HepG2 (cell line): ENCODE measurements at regions not wholly inside any gene's neighbourhood (a gene's known extent, or its start where the extent isn't known, plus 50 kb on each side); places are given as distances from the start of the nearest gene placed in this dataset.

ENCODE experiments used
- ATAC-seq: fragments of 200-7000 bp; cut with Tn5 transposase; 3 replicates; pipeline ENCODE4 v1.9.1; 2020; ENCODE audit warnings: mild to moderate bottlenecking, moderate library complexity
- BruUV-seq: library from RNA; stranded (reverse); fragments of 400-500 nt; replicated peaks from 2 replicates; lab custom pipeline; 2021; lab: Mats Ljungman, UMichigan
- CTCF ChIA-PET: fragments of 300-600 bp; formaldehyde crosslinking; extraction: SDS; loops from one replicate; lab custom pipeline; 2021; ENCODE audit warnings: low total read pairs, inconsistent platforms, low intra/inter-chr PET ratio; lab: Yijun Ruan, JAX
- POLR2A ChIA-PET: fragments of 350-600 bp; sonication (Branson Sonifier 250); formaldehyde crosslinking; loops from one replicate; lab custom pipeline; 2020; ENCODE audit warnings: antibody characterized with exemption, inconsistent platforms; lab: Yijun Ruan, JAX
- DNase-seq: peaks from one replicate; pipeline ENCODE4 v3.0.0-alpha.2; 2015; ENCODE audit warnings: low spot score
- FAIRE-seq: peaks from 3 replicates; lab custom pipeline; 2011; peaks lifted over from hg19 to GRCh38; lab: Jason Lieb, UNC
- H2AFZ ChIP-seq: one replicate; pipeline ENCODE4 v1.6.1; 2011; ENCODE audit warnings: low read length, inconsistent platforms
- H3K27ac ChIP-seq: fragments of 300-600 bp; 3 replicates; pipeline ENCODE4 v1.8.0; 2011; ENCODE audit warnings: mixed run types, mild to moderate bottlenecking, mixed read lengths, low read length, inconsistent platforms; ENCODE audit not compliant: insufficient read depth; ENCODE audit errors: extremely low read length
- H3K27me3 ChIP-seq, 2 experiments: fragments of 200-600 bp in 1 of 2; 2 replicates in 1 of 2; 3 replicates in 1 of 2; pipeline versions ENCODE4 v1.6.0 to v1.8.0; 2011; ENCODE audit warnings: low read length in 2 of 2, mild to moderate bottlenecking in 2 of 2, moderate library complexity in 2 of 2, inconsistent platforms in 1 of 2; ENCODE audit not compliant: insufficient read depth in 2 of 2, control insufficient read depth in 1 of 2
- H3K36me3 ChIP-seq, 2 experiments: fragments of 200-600 bp in 1 of 2; replicated peaks in 1 of 2; 2 replicates in 1 of 2; 3 replicates in 1 of 2; pipeline versions ENCODE4 v1.5.1 to v1.8.0; 2011; ENCODE audit warnings: low read length in 2 of 2, inconsistent platforms in 1 of 2; ENCODE audit not compliant: insufficient read depth in 2 of 2, control insufficient read depth in 1 of 2
- H3K4me1 ChIP-seq: 2 replicates; pipeline ENCODE4 v1.5.1; 2012; ENCODE audit warnings: low read length, inconsistent platforms; ENCODE audit not compliant: insufficient read depth
- H3K4me2 ChIP-seq: 2 replicates; pipeline ENCODE4 v1.6.0; 2011; ENCODE audit warnings: low read depth, low read length, inconsistent platforms
- H3K4me3 ChIP-seq, 3 experiments: fragments of 200-600 bp in 1 of 3; sonication (generic), shearing (Covaris generic) in 1 of 3; replicated peaks in 1 of 3; 2 replicates each; pipeline ENCODE4 v1.5.1; 2011 to 2016; ENCODE audit warnings: low read length in 3 of 3, inconsistent platforms in 2 of 3, low read depth in 2 of 3, mild to moderate bottlenecking in 2 of 3, control low read depth in 1 of 3, mixed read lengths in 1 of 3; ENCODE audit not compliant: insufficient read depth in 1 of 3
- H3K79me2 ChIP-seq: one replicate; pipeline ENCODE4 v1.6.1; 2011; ENCODE audit warnings: low read length, inconsistent platforms; ENCODE audit not compliant: insufficient read depth
- H3K9ac ChIP-seq: 2 replicates; pipeline ENCODE4 v1.6.0; 2011; ENCODE audit warnings: mild to moderate bottlenecking, low read depth, low read length, inconsistent platforms; ENCODE audit not compliant: insufficient read depth
- H3K9me3 ChIP-seq: 2 replicates; pipeline ENCODE4 v1.5.1; 2012; ENCODE audit warnings: mild to moderate bottlenecking, low read length
- H4K20me1 ChIP-seq: 2 replicates; pipeline ENCODE4 v1.6.0; 2011; ENCODE audit warnings: inconsistent platforms, mild to moderate bottlenecking, low read length, moderate library complexity; ENCODE audit not compliant: insufficient read depth
- FIP1L1 ChIP-seq: fragments of 200-400 bp; formaldehyde crosslinking; IDR thresholded peaks from 2 replicates; pipeline ENCODE4 v1.6.1; 2018; ENCODE audit warnings: low read depth, mild to moderate bottlenecking, low read length, moderate library complexity, borderline replicate concordance; ENCODE audit not compliant: insufficient read depth
- KLF16 ChIP-seq, 2 experiments: sonication (generic) in 1 of 2; formaldehyde crosslinking in 1 of 2; IDR thresholded peaks; 2 replicates each; pipeline versions ENCODE4 v1.6.1 to v1.8.0; 2016 to 2023; ENCODE audit warnings: missing genetic modification reagents in 2 of 2, missing compliant biosample characterization in 1 of 2
- PTBP1 ChIP-seq: fragments of 200-400 bp; formaldehyde crosslinking; IDR thresholded peaks from 2 replicates; pipeline ENCODE4 v1.6.1; 2018; ENCODE audit warnings: low read length, low read depth; ENCODE audit not compliant: poor library complexity, severe bottlenecking
- RORA ChIP-seq: sonication (generic); formaldehyde crosslinking; IDR thresholded peaks from 2 replicates; pipeline ENCODE4 v1.5.0; 2020; ENCODE audit warnings: mild to moderate bottlenecking, missing genetic modification reagents, moderate library complexity
- WGBS: methylation state at CpG from one replicate; pipeline ENCODE4 v1.1.6; 2017; ENCODE audit warnings: low lambda C conversion rate; 5-methylcytosine and 5-hydroxymethylcytosine counted together
- in situ Hi-C: cut with HindIII; loops from 2 replicates; pipeline ENCODE4 v1.10.0; 2017; ENCODE audit warnings: low pct_unique_long_range_greater_than_20kb; ENCODE audit not compliant: extremely low pct_ligation_motif_present
- intact Hi-C: fragments of 100-400 bp; cut with micrococcal nuclease; formaldehyde crosslinking; loops from one replicate; pipeline ENCODE4 v1.10.0; 2022; ENCODE audit not compliant: unreplicated experiment
- TF ChIP-seq, protein P1 (sequence below): sonication (generic); formaldehyde crosslinking; IDR thresholded peaks from 2 replicates; pipeline ENCODE4; 2020; ENCODE audit warnings: missing genetic modification reagents, mild to moderate bottlenecking, borderline replicate concordance
- TF ChIP-seq, protein P2 (sequence below): sonication (generic); formaldehyde crosslinking; IDR thresholded peaks from 2 replicates; pipeline ENCODE4 v1.4.0; 2020; ENCODE audit warnings: missing genetic modification reagents

GRCh38 chr12:4852308-4852707, 57.4 kb upstream of the KCNA1 start:
- intact Hi-C loops (no loop called here), in situ Hi-C loops (no loop called here)
- Histone ChIP-seq H2AFZ (no peak overlapping the region), H4K20me1 (no peaks in the 10 kb centered on the region), H3K79me2 (no peaks in the 10 kb centered on the region), H3K36me3 (no peaks in the 10 kb centered on the region), H3K9me3 (no peaks in the 10 kb centered on the region), H3K4me1 (no peaks in the 10 kb centered on the region), H3K4me3 (no peak overlapping the region), H3K9ac (no peak overlapping the region), H3K27me3 (peaks cover 0 to 39% of the 10 kb centered on the region in 2 experiments), H3K27ac (no peak overlapping the region), H3K4me2 (no peak overlapping the region)
- no TSS peak for BruUV-seq
- TF ChIP-seq, protein P1, sequence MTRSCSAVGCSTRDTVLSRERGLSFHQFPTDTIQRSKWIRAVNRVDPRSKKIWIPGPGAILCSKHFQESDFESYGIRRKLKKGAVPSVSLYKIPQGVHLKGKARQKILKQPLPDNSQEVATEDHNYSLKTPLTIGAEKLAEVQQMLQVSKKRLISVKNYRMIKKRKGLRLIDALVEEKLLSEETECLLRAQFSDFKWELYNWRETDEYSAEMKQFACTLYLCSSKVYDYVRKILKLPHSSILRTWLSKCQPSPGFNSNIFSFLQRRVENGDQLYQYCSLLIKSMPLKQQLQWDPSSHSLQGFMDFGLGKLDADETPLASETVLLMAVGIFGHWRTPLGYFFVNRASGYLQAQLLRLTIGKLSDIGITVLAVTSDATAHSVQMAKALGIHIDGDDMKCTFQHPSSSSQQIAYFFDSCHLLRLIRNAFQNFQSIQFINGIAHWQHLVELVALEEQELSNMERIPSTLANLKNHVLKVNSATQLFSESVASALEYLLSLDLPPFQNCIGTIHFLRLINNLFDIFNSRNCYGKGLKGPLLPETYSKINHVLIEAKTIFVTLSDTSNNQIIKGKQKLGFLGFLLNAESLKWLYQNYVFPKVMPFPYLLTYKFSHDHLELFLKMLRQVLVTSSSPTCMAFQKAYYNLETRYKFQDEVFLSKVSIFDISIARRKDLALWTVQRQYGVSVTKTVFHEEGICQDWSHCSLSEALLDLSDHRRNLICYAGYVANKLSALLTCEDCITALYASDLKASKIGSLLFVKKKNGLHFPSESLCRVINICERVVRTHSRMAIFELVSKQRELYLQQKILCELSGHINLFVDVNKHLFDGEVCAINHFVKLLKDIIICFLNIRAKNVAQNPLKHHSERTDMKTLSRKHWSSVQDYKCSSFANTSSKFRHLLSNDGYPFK (CRISPR knock-in tag) = no peak
- no peak for TF ChIP-seq KLF16 (CRISPR knock-in tag; IDR thresholded peaks at IDR 0.05)
- no peak for TF ChIP-seq RORA (CRISPR knock-in tag)
- TF ChIP-seq PTBP1 = no peak
- TF ChIP-seq, protein P2, sequence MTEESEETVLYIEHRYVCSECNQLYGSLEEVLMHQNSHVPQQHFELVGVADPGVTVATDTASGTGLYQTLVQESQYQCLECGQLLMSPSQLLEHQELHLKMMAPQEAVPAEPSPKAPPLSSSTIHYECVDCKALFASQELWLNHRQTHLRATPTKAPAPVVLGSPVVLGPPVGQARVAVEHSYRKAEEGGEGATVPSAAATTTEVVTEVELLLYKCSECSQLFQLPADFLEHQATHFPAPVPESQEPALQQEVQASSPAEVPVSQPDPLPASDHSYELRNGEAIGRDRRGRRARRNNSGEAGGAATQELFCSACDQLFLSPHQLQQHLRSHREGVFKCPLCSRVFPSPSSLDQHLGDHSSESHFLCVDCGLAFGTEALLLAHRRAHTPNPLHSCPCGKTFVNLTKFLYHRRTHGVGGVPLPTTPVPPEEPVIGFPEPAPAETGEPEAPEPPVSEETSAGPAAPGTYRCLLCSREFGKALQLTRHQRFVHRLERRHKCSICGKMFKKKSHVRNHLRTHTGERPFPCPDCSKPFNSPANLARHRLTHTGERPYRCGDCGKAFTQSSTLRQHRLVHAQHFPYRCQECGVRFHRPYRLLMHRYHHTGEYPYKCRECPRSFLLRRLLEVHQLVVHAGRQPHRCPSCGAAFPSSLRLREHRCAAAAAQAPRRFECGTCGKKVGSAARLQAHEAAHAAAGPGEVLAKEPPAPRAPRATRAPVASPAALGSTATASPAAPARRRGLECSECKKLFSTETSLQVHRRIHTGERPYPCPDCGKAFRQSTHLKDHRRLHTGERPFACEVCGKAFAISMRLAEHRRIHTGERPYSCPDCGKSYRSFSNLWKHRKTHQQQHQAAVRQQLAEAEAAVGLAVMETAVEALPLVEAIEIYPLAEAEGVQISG (CRISPR knock-in tag) = no peak
- no peak for TF ChIP-seq FIP1L1
- ChIA-PET CTCF (no interaction called here), POLR2A (no interaction called here)
- ATAC-seq = no peak
- WGBS = 49% methylated on average over 8 of the region's 8 CpGs
- no peak for FAIRE-seq
- no peak for DNase-seq
